ENCODE measurements at regions not wholly inside any gene's neighbourhood (a gene's known extent, or its start where the extent isn't known, plus 50 kb on each side); places are given as distances from the start of the nearest gene placed in this dataset.

GRCh38 chr14:41000350-41000749 lies 606.3 kb upstream of the LRFN5 start:
- Histone ChIP-seq H3K27me3 (no peaks in the 10 kb centered on the region), H3K27ac (no peak overlapping the region), H3K4me3 (no peak overlapping the region), H3K36me3 (no peaks in the 10 kb centered on the region), H3K9me3 (no peaks in the 10 kb centered on the region), H3K4me1 (no peaks in the 10 kb centered on the region)
- 51 to 63% (median 56%) methylated on average over 3 of the region's 3 CpGs for WGBS, 4 donors
- intact Hi-C loops (cut with DNase I): no loop called here
- DNase-seq: no peak
- no peak for TF ChIP-seq CTCF (IDR thresholded peaks at IDR 0.05)
- TF ChIP-seq POLR2A (IDR thresholded peaks at IDR 0.05): no peak
- ATAC-seq: no peak

- 11 to 30% (median 21%) methylated on average over 1 of the region's 1 CpG for WGBS, 4 donors
- DNase-seq: no peak
- Histone ChIP-seq H3K27ac (no peak overlapping the region), H3K4me1 (no peaks in the 10 kb centered on the region), H3K9me3 (peaks cover 0 to 31% (median 9%) of the 10 kb centered on the region in 12 donors), H3K36me3 (no peaks in the 10 kb centered on the region), H3K27me3 (no peaks in the 10 kb centered on the region), H3K4me3 (no peak overlapping the region)
- no peak for ATAC-seq
- intact Hi-C loops (cut with DNase I): no loop called here
- no peak for TF ChIP-seq POLR2A (IDR thresholded peaks at IDR 0.05)
- TF ChIP-seq CTCF (IDR thresholded peaks at IDR 0.05): no peak
Measured at GRCh38 chr14:40989260-40989659, 617.4 kb upstream of the LRFN5 start.

GRCh38 chr14:40987481-40987880 lies 619.2 kb upstream of the LRFN5 start:
- H3K27me3 ChIP-seq: no peaks in the 10 kb centered on the region
- no peak for TF ChIP-seq CTCF (IDR thresholded peaks at IDR 0.05)
- no peak for TF ChIP-seq POLR2A (IDR thresholded peaks at IDR 0.05)
- H3K27ac ChIP-seq: no peak overlapping the region
- no peak for DNase-seq
- intact Hi-C loops (cut with DNase I): no loop called here
- no peak overlapping the region for H3K4me3 ChIP-seq
- H3K36me3 ChIP-seq: no peaks in the 10 kb centered on the region
- H3K4me1 ChIP-seq: no peaks in the 10 kb centered on the region
- 81 to 84% (median 82%) methylated on average over 3 of the region's 3 CpGs for WGBS, 4 donors
- no peak for ATAC-seq
- H3K9me3 ChIP-seq: peaks cover 0 to 30% (median 9%) of the 10 kb centered on the region in 12 donors

GRCh38 chr14:40986655-40987054 lies 620.0 kb upstream of the LRFN5 start:
- no peak overlapping the region for H3K27ac ChIP-seq
- H3K27me3 ChIP-seq: no peaks in the 10 kb centered on the region
- H3K4me3 ChIP-seq: no peak overlapping the region
- 58 to 76% (median 71%) methylated on average over 1 of the region's 1 CpG for WGBS, 4 donors
- no peaks in the 10 kb centered on the region for H3K36me3 ChIP-seq
- H3K4me1 ChIP-seq: no peaks in the 10 kb centered on the region
- ATAC-seq (no peak), DNase-seq (no peak)
- no peak for TF ChIP-seq POLR2A (IDR thresholded peaks at IDR 0.05)
- no peak for TF ChIP-seq CTCF (IDR thresholded peaks at IDR 0.05)
- intact Hi-C loops (cut with DNase I): no loop called here
- peaks cover 0 to 25% (median 9%) of the 10 kb centered on the region in 12 donors for H3K9me3 ChIP-seq
